Thoracic aorta (tissue), 2 donors: ENCODE measurements at regions not wholly inside any gene's neighbourhood (a gene's known extent, or its start where the extent isn't known, plus 50 kb on each side); places are given as distances from the start of the nearest gene placed in this dataset.

ENCODE experiments used
- ATAC-seq: fragments of 150-250 bp; one replicate; pipeline ENCODE4 v1.8.0; 2017; ENCODE audit warnings: low read depth; ENCODE audit not compliant: insufficient number of reproducible peaks, low FRiP score
- DNase-seq: peaks from one replicate; pipeline ENCODE4 v3.0.0-alpha.2; 2020; ENCODE audit warnings: low spot score
- H3K27ac ChIP-seq, 2 donors: fragments of 200-600 bp; sonication (generic); 1 replicate in 1 of 2; 2 replicates in 1 of 2; pipeline ENCODE4 v1.5.1; 2016; ENCODE audit warnings: mild to moderate bottlenecking in 2 of 2, moderate library complexity in 2 of 2
- H3K27me3 ChIP-seq: fragments of 200-600 bp; sonication (generic); replicated peaks from 2 replicates; pipeline ENCODE4 v1.6.0; 2016; ENCODE audit warnings: mild to moderate bottlenecking; ENCODE audit not compliant: insufficient read depth
- H3K36me3 ChIP-seq: fragments of 200-600 bp; sonication (generic); one replicate; pipeline ENCODE4 v1.5.1; 2016
- H3K4me1 ChIP-seq, 2 donors: fragments of 200-600 bp; sonication (generic); 1 replicate in 1 of 2; 2 replicates in 1 of 2; pipeline versions ENCODE4 v1.5.1 to v1.6.0; 2016; ENCODE audit warnings: low read depth in 2 of 2, mild to moderate bottlenecking in 1 of 2; ENCODE audit not compliant: control insufficient read depth in 1 of 2
- H3K4me3 ChIP-seq: fragments of 200-600 bp; sonication (generic); 2 replicates; pipeline ENCODE4 v1.5.1; 2016; ENCODE audit warnings: mild to moderate bottlenecking
- H3K9me3 ChIP-seq: fragments of 200-600 bp; sonication (generic); 2 replicates; pipeline ENCODE4 v1.5.1; 2016
- CTCF ChIP-seq: fragments of 200-600 bp; sonication (generic); IDR thresholded peaks from one replicate; pipeline ENCODE4 v1.5.1; 2019; ENCODE audit warnings: antibody characterized with exemption

- DNase-seq = no peak
- no peaks in the 10 kb centered on the region for H3K36me3 ChIP-seq
- no peak overlapping the region for H3K4me3 ChIP-seq
- no peaks in the 10 kb centered on the region for H3K9me3 ChIP-seq
- no peak overlapping the region for H3K27ac ChIP-seq
- no peaks in the 10 kb centered on the region for H3K27me3 ChIP-seq
- TF ChIP-seq CTCF = no peak
- H3K4me1 ChIP-seq = no peaks in the 10 kb centered on the region
- no peak for ATAC-seq
These were observed 360.9 kb downstream of the LPIN1 start for GRCh38 chr2:12107321-12107720.

GRCh38 chr2:12107939-12108338 lies 361.5 kb downstream of the LPIN1 start:
- DNase-seq = no peak
- Histone ChIP-seq H3K4me3 (no peak overlapping the region), H3K36me3 (no peaks in the 10 kb centered on the region), H3K27me3 (no peaks in the 10 kb centered on the region), H3K9me3 (no peaks in the 10 kb centered on the region), H3K4me1 (no peaks in the 10 kb centered on the region), H3K27ac (no peak overlapping the region)
- no peak for TF ChIP-seq CTCF
- no peak for ATAC-seq

GRCh38 chr2:12109363-12110017 lies 363.1 kb downstream of the LPIN1 start:
- Histone ChIP-seq H3K9me3 (no peaks in the 10 kb centered on the region), H3K4me1 (no peaks in the 10 kb centered on the region), H3K4me3 (no peak overlapping the region), H3K27me3 (no peaks in the 10 kb centered on the region), H3K27ac (no peak overlapping the region), H3K36me3 (no peaks in the 10 kb centered on the region)
- no peak for ATAC-seq
- no peak for TF ChIP-seq CTCF
- DNase-seq = no peak

- no peaks in the 10 kb centered on the region for H3K9me3 ChIP-seq
- H3K27ac ChIP-seq = no peak overlapping the region
- no peaks in the 10 kb centered on the region for H3K36me3 ChIP-seq
- H3K4me3 ChIP-seq = no peak overlapping the region
- ATAC-seq = no peak
- TF ChIP-seq CTCF = no peak
- DNase-seq = no peak
- H3K27me3 ChIP-seq = no peaks in the 10 kb centered on the region
- no peaks in the 10 kb centered on the region for H3K4me1 ChIP-seq
These were observed 363.6 kb downstream of the LPIN1 start for GRCh38 chr2:12110074-12110473.

- ATAC-seq = no peak
- H3K27ac ChIP-seq = no peak overlapping the region
- no peaks in the 10 kb centered on the region for H3K36me3 ChIP-seq
These were observed 364.0 kb downstream of the LPIN1 start for GRCh38 chr2:12110481-12110880.

More at GRCh38 chr2:12110481-12110880, 364.0 kb downstream of the LPIN1 start:
- DNase-seq = no peak
- no peaks in the 10 kb centered on the region for H3K4me1 ChIP-seq
- H3K9me3 ChIP-seq = no peaks in the 10 kb centered on the region
- no peak overlapping the region for H3K4me3 ChIP-seq
- TF ChIP-seq CTCF = no peak
- H3K27me3 ChIP-seq = no peaks in the 10 kb centered on the region
